Endodermal cell (in vitro differentiated cells): ENCODE measurements at regions not wholly inside any gene's neighbourhood (a gene's known extent, or its start where the extent isn't known, plus 50 kb on each side); places are given as distances from the start of the nearest gene placed in this dataset.

Experiments
- DNase-seq: peaks from one replicate; pipeline ENCODE4 v3.0.0-alpha.2; 2017
- H3K27ac ChIP-seq: 2 replicates; pipeline ENCODE4 v1.5.1; 2013; ENCODE audit warnings: mild to moderate bottlenecking, low read depth, low read length, moderate library complexity
- H3K27me3 ChIP-seq: 2 replicates; pipeline ENCODE4 v1.6.1; 2013; ENCODE audit warnings: mild to moderate bottlenecking, low read length, moderate library complexity; ENCODE audit not compliant: insufficient read depth, control insufficient read depth, poor library complexity, severe bottlenecking
- H3K36me3 ChIP-seq: 2 replicates; pipeline ENCODE4 v1.7.0; 2013; ENCODE audit warnings: mild to moderate bottlenecking, low read length, moderate library complexity; ENCODE audit not compliant: control insufficient read depth, insufficient read depth
- H3K4me1 ChIP-seq: one replicate; pipeline ENCODE4 v1.7.0; 2013; ENCODE audit warnings: low read length; ENCODE audit not compliant: control insufficient read depth, insufficient read depth
- H3K4me3 ChIP-seq: 2 replicates; pipeline ENCODE4 v1.5.1; 2013; ENCODE audit warnings: mild to moderate bottlenecking, low read length, moderate library complexity
- H3K9ac ChIP-seq: 2 replicates; pipeline ENCODE4 v1.6.1; 2013; ENCODE audit warnings: mild to moderate bottlenecking, low read length, moderate library complexity; ENCODE audit not compliant: poor library complexity, severe bottlenecking; ENCODE audit errors: extremely low read depth
- H3K9me3 ChIP-seq: 2 replicates; pipeline ENCODE4 v1.6.1; 2013; ENCODE audit warnings: mild to moderate bottlenecking, low read length, moderate library complexity; ENCODE audit not compliant: control insufficient read depth
- H3K27ac Mint-ChIP-seq: 2 replicates; pipeline ENCODE4 v1.8.0; 2020; ENCODE audit warnings: mixed read lengths
- H3K27me3 Mint-ChIP-seq: 2 replicates; pipeline ENCODE4 v1.8.0; 2021; ENCODE audit warnings: mild to moderate bottlenecking, mixed read lengths; ENCODE audit not compliant: insufficient read depth
- H3K36me3 Mint-ChIP-seq: 2 replicates; pipeline ENCODE4 v1.8.0; 2020; ENCODE audit warnings: low read depth, mixed read lengths
- H3K4me1 Mint-ChIP-seq: 2 replicates; pipeline ENCODE4 v1.8.0; 2020; ENCODE audit warnings: mixed read lengths
- H3K4me3 Mint-ChIP-seq: 2 replicates; pipeline ENCODE4 v1.8.0; 2020; ENCODE audit warnings: mild to moderate bottlenecking, moderate library complexity, mixed read lengths
- H3K9me3 Mint-ChIP-seq: 2 replicates; pipeline ENCODE4 v1.8.0; 2020; ENCODE audit warnings: mild to moderate bottlenecking, mixed read lengths
- WGBS, 2 experiments: methylation state at CpG; one replicate each; pipeline versions ENCODE4 v1.1.5 to v1.1.7; 2013; ENCODE audit warnings: missing lambda C conversion rate in 2 of 2, mixed read lengths in 1 of 2; ENCODE audit not compliant: insufficient coverage in 1 of 2, insufficient read length in 1 of 2; 5-methylcytosine and 5-hydroxymethylcytosine counted together
- TF ChIP-seq, protein P1 (sequence below): fragments of 200-600 bp; sonication (generic); conservative IDR thresholded peaks from 2 replicates; pipeline ENCODE4 v1.5.0; 2021; ENCODE audit warnings: antibody characterized with exemption, mild to moderate bottlenecking

DNA sequence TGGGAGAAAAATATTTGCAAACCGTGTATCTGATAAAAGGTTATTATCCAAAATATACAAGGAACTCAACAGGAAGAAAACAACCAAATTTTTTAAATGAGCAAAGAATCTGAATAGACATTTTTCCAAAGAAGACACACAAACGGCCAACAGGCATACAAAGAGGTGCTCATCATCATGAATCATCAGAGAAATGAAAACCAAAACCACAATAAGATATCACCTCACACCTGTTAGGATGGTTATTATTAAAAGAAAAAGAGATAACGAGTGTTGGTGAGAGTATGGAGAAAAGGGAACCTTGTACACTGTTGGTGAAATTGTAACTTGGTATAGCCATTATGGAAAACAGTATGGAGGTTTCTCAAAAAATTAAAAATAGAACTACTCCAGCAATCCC lies 463.3 kb downstream of the IRS1 start:
- TF ChIP-seq, protein P1, sequence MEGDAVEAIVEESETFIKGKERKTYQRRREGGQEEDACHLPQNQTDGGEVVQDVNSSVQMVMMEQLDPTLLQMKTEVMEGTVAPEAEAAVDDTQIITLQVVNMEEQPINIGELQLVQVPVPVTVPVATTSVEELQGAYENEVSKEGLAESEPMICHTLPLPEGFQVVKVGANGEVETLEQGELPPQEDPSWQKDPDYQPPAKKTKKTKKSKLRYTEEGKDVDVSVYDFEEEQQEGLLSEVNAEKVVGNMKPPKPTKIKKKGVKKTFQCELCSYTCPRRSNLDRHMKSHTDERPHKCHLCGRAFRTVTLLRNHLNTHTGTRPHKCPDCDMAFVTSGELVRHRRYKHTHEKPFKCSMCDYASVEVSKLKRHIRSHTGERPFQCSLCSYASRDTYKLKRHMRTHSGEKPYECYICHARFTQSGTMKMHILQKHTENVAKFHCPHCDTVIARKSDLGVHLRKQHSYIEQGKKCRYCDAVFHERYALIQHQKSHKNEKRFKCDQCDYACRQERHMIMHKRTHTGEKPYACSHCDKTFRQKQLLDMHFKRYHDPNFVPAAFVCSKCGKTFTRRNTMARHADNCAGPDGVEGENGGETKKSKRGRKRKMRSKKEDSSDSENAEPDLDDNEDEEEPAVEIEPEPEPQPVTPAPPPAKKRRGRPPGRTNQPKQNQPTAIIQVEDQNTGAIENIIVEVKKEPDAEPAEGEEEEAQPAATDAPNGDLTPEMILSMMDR = no peak
- Histone ChIP-seq H3K4me3 (no peak overlapping the region), H3K36me3 (no peaks in the 10 kb centered on the region), H3K27me3 (no peaks in the 10 kb centered on the region), H3K4me1 (no peaks in the 10 kb centered on the region), H3K9ac (no peak overlapping the region), H3K9me3 (no peaks in the 10 kb centered on the region), H3K27ac (no peak overlapping the region)
- no peak overlapping the region for H3K27ac Mint-ChIP-seq
- H3K27me3 Mint-ChIP-seq = no peaks in the 10 kb centered on the region
- DNase-seq = no peak
- no peaks in the 10 kb centered on the region for H3K36me3 Mint-ChIP-seq
- WGBS, 2 experiments = 97% methylated on average over 3 of the region's 3 CpGs; no CpG with 5 or more reads in 1 of the 2 experiments
- no peaks in the 10 kb centered on the region for H3K4me1 Mint-ChIP-seq
- no peak overlapping the region for H3K4me3 Mint-ChIP-seq
- H3K9me3 Mint-ChIP-seq = no peaks in the 10 kb centered on the region

DNA sequence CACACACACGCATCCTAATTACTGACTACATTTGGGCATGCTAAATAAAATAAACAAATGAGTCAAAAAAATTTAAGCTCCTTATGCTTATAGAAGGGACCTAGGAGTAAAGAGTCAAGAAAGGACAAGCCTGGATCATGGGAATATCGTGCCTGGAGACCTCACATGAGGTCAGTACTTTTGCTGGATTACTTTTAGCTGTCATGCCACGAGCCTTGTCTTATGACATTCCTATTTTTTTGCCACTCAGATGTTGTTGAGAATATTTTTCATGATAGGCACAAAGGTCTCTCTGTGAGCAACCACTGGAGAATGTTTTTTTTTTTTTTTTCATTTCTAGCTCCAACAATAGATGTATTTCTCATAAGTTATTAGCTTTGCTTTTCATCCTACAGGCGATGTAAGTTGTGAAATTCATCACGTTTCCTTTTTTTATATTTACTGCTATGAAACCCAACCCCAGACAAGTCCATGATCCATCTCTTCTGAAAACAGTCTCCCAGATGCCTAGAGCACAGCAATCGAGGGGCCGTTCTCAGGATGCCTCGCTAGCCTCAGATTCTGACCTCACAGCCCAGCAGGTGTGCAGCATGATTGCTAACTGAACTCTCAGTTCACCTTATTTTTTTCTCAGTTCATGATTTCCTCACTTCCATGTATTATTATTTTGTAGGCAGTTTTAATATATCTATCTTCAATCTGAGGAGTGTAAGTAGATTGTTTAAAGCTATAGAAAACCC lies 464.5 kb downstream of the IRS1 start:
- Histone ChIP-seq H3K9me3 (no peaks in the 10 kb centered on the region), H3K36me3 (no peaks in the 10 kb centered on the region), H3K4me3 (no peak overlapping the region), H3K27ac (no peak overlapping the region), H3K4me1 (peaks cover 4% of the 10 kb centered on the region), H3K9ac (no peak overlapping the region), H3K27me3 (no peaks in the 10 kb centered on the region)
- Mint-ChIP-seq H3K9me3 (no peaks in the 10 kb centered on the region), H3K4me1 (peaks cover 3% of the 10 kb centered on the region), H3K27ac (no peak overlapping the region), H3K36me3 (no peaks in the 10 kb centered on the region), H3K4me3 (no peak overlapping the region), H3K27me3 (no peaks in the 10 kb centered on the region)
- TF ChIP-seq, protein P1 = no peak
- DNase-seq = no peak
- WGBS, 2 experiments = 90 to 98% methylated on average over 4 to 7 of the region's 8 CpGs

DNA sequence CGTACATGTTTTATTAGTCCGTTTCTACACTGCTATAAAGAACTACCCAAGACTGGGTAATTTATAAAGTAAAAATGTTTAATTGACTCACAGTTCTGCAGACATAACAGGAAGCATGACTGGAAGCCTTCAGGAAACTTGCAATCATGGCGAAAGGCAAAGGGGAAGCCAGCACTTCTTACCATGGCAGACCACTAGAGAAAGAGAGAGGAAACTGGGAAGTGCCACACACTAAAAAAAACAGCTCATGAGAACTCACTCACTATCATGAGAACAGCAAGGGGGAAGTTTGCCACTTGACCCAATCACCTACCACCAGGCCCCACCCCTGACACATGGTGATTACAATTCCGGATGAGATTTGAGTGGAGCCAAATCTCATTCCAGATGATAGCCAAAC lies 466.2 kb downstream of the IRS1 start:
- TF ChIP-seq, protein P1 = no peak
- no peaks in the 10 kb centered on the region for H3K27me3 Mint-ChIP-seq
- Histone ChIP-seq H3K4me1 (peaks cover 4% of the 10 kb centered on the region), H3K9me3 (no peaks in the 10 kb centered on the region), H3K27ac (no peak overlapping the region), H3K36me3 (no peaks in the 10 kb centered on the region), H3K27me3 (no peaks in the 10 kb centered on the region), H3K4me3 (no peak overlapping the region), H3K9ac (no peak overlapping the region)
- H3K27ac Mint-ChIP-seq = no peak overlapping the region
- no peaks in the 10 kb centered on the region for H3K9me3 Mint-ChIP-seq
- WGBS, 2 experiments = 83 to 96% methylated on average over 2 to 4 of the region's 4 CpGs
- no peak overlapping the region for H3K4me3 Mint-ChIP-seq
- no peaks in the 10 kb centered on the region for H3K36me3 Mint-ChIP-seq
- H3K4me1 Mint-ChIP-seq = peaks cover 3% of the 10 kb centered on the region
- DNase-seq = no peak
